Vagina (tissue), 2 donors: ENCODE measurements at regions not wholly inside any gene's neighbourhood (a gene's known extent, or its start where the extent isn't known, plus 50 kb on each side); places are given as distances from the start of the nearest gene placed in this dataset.

Experiments
- CTCF ChIP-seq, 3 experiments: fragments of 450-650 bp in 2 of 3; fragments of 200-600 bp in 1 of 3; sonication (generic) in 1 of 3; IDR thresholded peaks; one replicate each; pipeline ENCODE4 v1.5.1; 2017 to 2019; ENCODE audit warnings: antibody characterized with exemption in 3 of 3, mild to moderate bottlenecking in 2 of 3, moderate library complexity in 2 of 3
- POLR2A ChIP-seq, 2 donors: fragments of 450-650 bp; IDR thresholded peaks; one replicate each; pipeline ENCODE4 v1.6.1; 2017; ENCODE audit warnings: antibody characterized with exemption in 2 of 2, mild to moderate bottlenecking in 2 of 2, moderate library complexity in 2 of 2
- POLR2AphosphoS5 ChIP-seq, 2 donors: sonication (generic); formaldehyde crosslinking; IDR thresholded peaks; one replicate each; pipeline ENCODE4 v1.9.0; 2017; ENCODE audit warnings: antibody characterized with exemption in 2 of 2, mild to moderate bottlenecking in 2 of 2, low read depth in 1 of 2; ENCODE audit not compliant: insufficient read depth in 1 of 2

DNA sequence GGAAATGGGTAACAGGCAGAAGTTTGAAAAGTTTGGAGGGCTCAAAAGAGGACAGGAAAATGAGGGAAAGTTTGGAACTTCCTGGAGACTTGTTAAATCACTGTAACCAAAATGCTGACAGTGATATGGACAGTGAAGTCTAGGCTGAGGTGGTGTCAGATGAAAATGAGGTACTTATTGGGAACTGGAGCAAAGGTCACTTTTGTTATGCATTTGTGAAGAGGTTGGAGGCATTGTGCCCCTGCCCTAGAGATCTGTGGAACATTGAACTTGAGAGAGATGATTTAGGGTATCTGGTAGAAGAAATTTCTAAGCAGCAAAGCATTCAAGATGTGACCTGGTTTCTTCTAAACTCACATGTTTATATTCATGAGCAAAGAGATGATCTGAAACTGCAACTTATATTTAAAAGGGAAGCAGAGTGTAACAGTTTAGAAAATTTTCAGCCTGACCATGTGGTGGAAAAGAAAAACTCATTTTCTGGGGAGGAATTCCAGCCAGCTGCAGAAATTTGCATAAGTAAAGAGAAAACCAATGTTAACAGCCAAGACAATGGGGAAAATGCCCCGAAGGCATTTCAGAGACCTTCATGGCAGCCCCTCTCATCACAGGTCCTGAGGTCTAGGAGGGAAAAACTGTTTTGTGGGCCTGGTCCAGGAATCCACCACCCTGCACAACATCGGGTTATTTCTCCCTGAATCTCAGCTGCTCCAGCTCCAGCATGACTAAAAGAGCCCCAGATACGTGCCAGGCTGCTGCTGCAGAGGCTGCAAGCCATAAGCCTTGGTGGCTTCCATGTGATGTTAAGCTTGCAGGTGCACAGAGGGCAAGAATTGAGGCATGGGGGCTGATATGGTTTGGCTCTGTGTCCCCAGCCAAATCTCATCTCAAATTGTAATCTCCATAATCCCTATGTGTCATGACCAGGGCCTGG is 632.5 kb upstream of the GNPDA2 start:
- TF ChIP-seq CTCF (IDR thresholded peaks at IDR 0.05) (no peak), POLR2A (IDR thresholded peaks at IDR 0.05) (no peak), POLR2AphosphoS5 (IDR thresholded peaks at IDR 0.05; ENCODE audit: insufficient read depth in 1 of 2, low read depth in 1 of 2) (no peak)
